ENCODE measurements at regions not wholly inside any gene's neighbourhood (a gene's known extent, or its start where the extent isn't known, plus 50 kb on each side); places are given as distances from the start of the nearest gene placed in this dataset.
"Not testable (repeated sequence)": the region's sequence is repeated elsewhere in the genome, so short reads cannot be mapped to it uniquely, and the experiment has no call there.

GRCh38 chr10:47680848-47681637 is 82.3 kb downstream of the SYT15B start:
- not testable (repeated sequence) for TF ChIP-seq CTCF (IDR thresholded peaks at IDR 0.05; ENCODE audit: poor library complexity); EZH2 (IDR thresholded peaks at IDR 0.05; ENCODE audit: borderline replicate concordance)

Measured in hepatocyte (in vitro differentiated cells).